CD4-positive, alpha-beta T cell (primary cell): ENCODE measurements at regions not wholly inside any gene's neighbourhood (a gene's known extent, or its start where the extent isn't known, plus 50 kb on each side); places are given as distances from the start of the nearest gene placed in this dataset.

Experiments used
- ATAC-seq: fragments of 200-7000 bp; cut with Tn5 transposase; one replicate; pipeline ENCODE4 v1.10.0; 2022; ENCODE audit warnings: mild to moderate bottlenecking; ENCODE audit not compliant: poor library complexity
- CTCF ChIA-PET: fragments of 350-600 bp; sonication (Branson Sonifier 250); formaldehyde crosslinking; loops from one replicate; lab custom pipeline; 2021; ENCODE audit warnings: antibody characterized with exemption, inconsistent platforms; lab: Charles Lee
- POLR2A ChIA-PET: fragments of 350-600 bp; sonication (Branson Sonifier 250); formaldehyde crosslinking; loops from one replicate; lab custom pipeline; 2021; ENCODE audit warnings: antibody characterized with exemption, inconsistent platforms; lab: Charles Lee
- DNase-seq, 14 experiments: peaks; one replicate each; pipeline ENCODE4 v3.0.0-alpha.2; 2013 to 2020; ENCODE audit warnings: mixed read lengths in 2 of 14
- H3K27ac ChIP-seq, 2 donors: one replicate each; pipeline versions ENCODE4 v1.5.1 to v1.7.0; 2013; ENCODE audit warnings: low read length in 2 of 2, low read depth in 1 of 2, mild to moderate bottlenecking in 1 of 2
- H3K27me3 ChIP-seq, 2 experiments: 1 replicate in 1 of 2; 2 replicates in 1 of 2; pipeline versions ENCODE4 v1.6.1 to v1.7.0; 2013; ENCODE audit warnings: low read length in 2 of 2, control low read depth in 1 of 2, mild to moderate bottlenecking in 1 of 2, moderate library complexity in 1 of 2; ENCODE audit not compliant: insufficient read depth in 2 of 2, control insufficient read depth in 1 of 2
- H3K36me3 ChIP-seq: one replicate; pipeline ENCODE4 v1.6.1; 2013; ENCODE audit warnings: low read length, control low read depth; ENCODE audit not compliant: insufficient read depth
- H3K4me1 ChIP-seq: one replicate; pipeline ENCODE4 v1.6.1; 2013; ENCODE audit warnings: low read length, control low read depth; ENCODE audit not compliant: insufficient read depth
- H3K4me3 ChIP-seq: one replicate; pipeline ENCODE4 v1.5.1; 2013; ENCODE audit warnings: mild to moderate bottlenecking, low read length, moderate library complexity
- H3K9me3 ChIP-seq, 2 experiments: 1 replicate in 1 of 2; 2 replicates in 1 of 2; pipeline versions ENCODE4 v1.6.1 to v1.7.0; 2013; ENCODE audit warnings: low read length in 2 of 2, mild to moderate bottlenecking in 2 of 2, control low read depth in 1 of 2, moderate library complexity in 1 of 2; ENCODE audit not compliant: control insufficient read depth in 1 of 2, insufficient read depth in 1 of 2
- H3K27ac Mint-ChIP-seq: one replicate; pipeline ENCODE4 v1.8.0; 2020; ENCODE audit warnings: mixed read lengths
- H3K27me3 Mint-ChIP-seq: one replicate; pipeline ENCODE4 v1.8.0; 2021; ENCODE audit warnings: mixed read lengths
- H3K36me3 Mint-ChIP-seq: one replicate; pipeline ENCODE4 v1.8.0; 2021; ENCODE audit warnings: low read depth, mixed read lengths
- H3K4me1 Mint-ChIP-seq: one replicate; pipeline ENCODE4 v1.8.0; 2021; ENCODE audit warnings: low read depth, mixed read lengths
- H3K4me3 Mint-ChIP-seq: one replicate; pipeline ENCODE4 v1.8.0; 2020; ENCODE audit warnings: mild to moderate bottlenecking, mixed read lengths
- H3K9me3 Mint-ChIP-seq: one replicate; pipeline ENCODE4 v1.8.0; 2020; ENCODE audit warnings: mixed read lengths
- CTCF ChIP-seq: fragments of 200-600 bp; IDR thresholded peaks from one replicate; pipeline ENCODE4 v1.8.0; 2022; ENCODE audit warnings: antibody characterized with exemption, mild to moderate bottlenecking
- intact Hi-C, 2 experiments: fragments of 100-400 bp; cut with DNase I in 1 of 2; cut with micrococcal nuclease in 1 of 2; formaldehyde crosslinking; loops; one replicate each; pipeline versions ENCODE4 v1.15.1 to v1.9.0; 2023 to 2025; cut with DNase I, micrococcal nuclease

GRCh38 chr1:199265319-199265718 lies 626.5 kb downstream of the PTPRC start:
- Mint-ChIP-seq H3K9me3 (no peaks in the 10 kb centered on the region), H3K27me3 (no peaks in the 10 kb centered on the region), H3K36me3 (no peaks in the 10 kb centered on the region), H3K27ac (no peak overlapping the region), H3K4me3 (no peak overlapping the region), H3K4me1 (no peaks in the 10 kb centered on the region)
- ChIA-PET POLR2A (no interaction called here), CTCF (no interaction called here)
- no peaks in the 10 kb centered on the region for H3K9me3 ChIP-seq
- H3K27me3 ChIP-seq: no peaks in the 10 kb centered on the region
- H3K4me1 ChIP-seq: no peaks in the 10 kb centered on the region
- DNase-seq (no peak), ATAC-seq (no peak)
- no peak overlapping the region for H3K4me3 ChIP-seq
- TF ChIP-seq CTCF: no peak
- H3K27ac ChIP-seq: no peak overlapping the region
- intact Hi-C loops: loop anchor here in 1 of 2 experiments (5.0 kb wide), 1 partner anchor 178 kb away; no protein-coding TSS in a partner anchor
- H3K36me3 ChIP-seq: no peaks in the 10 kb centered on the region

- Mint-ChIP-seq H3K36me3 (no peaks in the 10 kb centered on the region), H3K9me3 (no peaks in the 10 kb centered on the region), H3K27ac (no peak overlapping the region), H3K4me3 (no peak overlapping the region), H3K4me1 (no peaks in the 10 kb centered on the region), H3K27me3 (no peaks in the 10 kb centered on the region)
- no peaks in the 10 kb centered on the region for H3K9me3 ChIP-seq
- no peak for ATAC-seq
- ChIA-PET CTCF (no interaction called here), POLR2A (interaction anchor here (0.7 kb wide), 1 partner anchor 239 kb away, joined by 3 read pairs; no protein-coding TSS in a partner anchor)
- no peak overlapping the region for H3K27ac ChIP-seq
- no peak for TF ChIP-seq CTCF
- no peak for DNase-seq
- no peaks in the 10 kb centered on the region for H3K27me3 ChIP-seq
- H3K4me3 ChIP-seq: no peak overlapping the region
- no peaks in the 10 kb centered on the region for H3K36me3 ChIP-seq
- intact Hi-C loops: loop anchor here in 1 of 2 experiments (5.0 kb wide), 1 partner anchor 182 kb away; no protein-coding TSS in a partner anchor
- no peaks in the 10 kb centered on the region for H3K4me1 ChIP-seq
These were observed 630.4 kb downstream of the PTPRC start for GRCh38 chr1:199269241-199269640.

GRCh38 chr1:199272139-199272544 lies 633.3 kb downstream of the PTPRC start:
- POLR2A ChIA-PET: no interaction called here
- Mint-ChIP-seq H3K36me3 (no peaks in the 10 kb centered on the region), H3K4me1 (no peaks in the 10 kb centered on the region), H3K4me3 (no peak overlapping the region), H3K27me3 (no peaks in the 10 kb centered on the region), H3K9me3 (no peaks in the 10 kb centered on the region), H3K27ac (no peak overlapping the region)
- H3K4me3 ChIP-seq: no peak overlapping the region
- CTCF ChIA-PET: no interaction called here
- intact Hi-C loops: no loop called here
- H3K36me3 ChIP-seq: no peaks in the 10 kb centered on the region
- H3K9me3 ChIP-seq: no peaks in the 10 kb centered on the region
- no peaks in the 10 kb centered on the region for H3K27me3 ChIP-seq
- no peak for TF ChIP-seq CTCF
- ATAC-seq: no peak
- no peak for DNase-seq
- H3K27ac ChIP-seq: no peak overlapping the region
- H3K4me1 ChIP-seq: no peaks in the 10 kb centered on the region
